Stimulated activated CD8-positive, alpha-beta memory T cell treated with anti-CD3 and anti-CD28 coated beads, Interleukin-7, amount 100 ng/mL, for 24 hours (primary cell): ENCODE measurements at regions not wholly inside any gene's neighbourhood (a gene's known extent, or its start where the extent isn't known, plus 50 kb on each side); places are given as distances from the start of the nearest gene placed in this dataset.

Source experiments
- DNase-seq: peaks from one replicate; pipeline ENCODE4 v3.0.0-alpha.2; 2020; ENCODE audit warnings: low read depth

- DNase-seq, result no peak
These were observed 96.1 kb upstream of the ARMC2 start for GRCh38 chr6:108751851-108752732.

- DNase-seq, result no peak
These were observed 95.3 kb upstream of the ARMC2 start for GRCh38 chr6:108752733-108753590.

GRCh38 chr6:108755257-108756240, 92.7 kb upstream of the ARMC2 start:
- no peak for DNase-seq

- DNase-seq, result no peak
These were observed 90.9 kb upstream of the ARMC2 start for GRCh38 chr6:108757357-108757756.

- DNase-seq, result no peak
These were observed 89.3 kb upstream of the ARMC2 start for GRCh38 chr6:108758884-108759283.

- no peak for DNase-seq
These were observed 87.8 kb upstream of the ARMC2 start for GRCh38 chr6:108760126-108761050.

GRCh38 chr6:108762394-108762793, 85.8 kb upstream of the ARMC2 start:
- DNase-seq, result no peak

GRCh38 chr6:108763931-108764579, 84.2 kb upstream of the ARMC2 start:
- no peak for DNase-seq

GRCh38 chr6:108764580-108764950, 83.7 kb upstream of the ARMC2 start:
- no peak for DNase-seq

- no peak for DNase-seq
These were observed 82.7 kb upstream of the ARMC2 start for GRCh38 chr6:108765495-108765894.

GRCh38 chr6:108766419-108766818, 81.8 kb upstream of the ARMC2 start:
- DNase-seq, result no peak

GRCh38 chr6:108766886-108767285, 81.3 kb upstream of the ARMC2 start:
- DNase-seq, result no peak

GRCh38 chr6:108767418-108768165, 80.6 kb upstream of the ARMC2 start:
- DNase-seq, result no peak

- DNase-seq, result no peak
These were observed 80.1 kb upstream of the ARMC2 start for GRCh38 chr6:108768166-108768555.

GRCh38 chr6:108768792-108769524, 79.3 kb upstream of the ARMC2 start:
- no peak for DNase-seq

- DNase-seq, result no peak
These were observed 76.8 kb upstream of the ARMC2 start for GRCh38 chr6:108771421-108771820.

- no peak for DNase-seq
These were observed 73.7 kb upstream of the ARMC2 start for GRCh38 chr6:108774555-108774954.

GRCh38 chr6:108777536-108777935, 70.7 kb upstream of the ARMC2 start:
- no peak for DNase-seq
